Ovary (tissue), 7 donors: ENCODE measurements at regions not wholly inside any gene's neighbourhood (a gene's known extent, or its start where the extent isn't known, plus 50 kb on each side); places are given as distances from the start of the nearest gene placed in this dataset.

Source experiments
- DNase-seq, 5 donors: peaks; one replicate each; pipeline ENCODE4 v3.0.0-alpha.2; 2019 to 2020
- H3K27ac ChIP-seq, 2 donors: fragments of 200-600 bp; one replicate each; pipeline versions ENCODE4 v1.5.1 to v1.8.0; 2019 to 2022
- H3K27me3 ChIP-seq: fragments of 200-600 bp; one replicate; pipeline ENCODE4 v1.8.0; 2022
- H3K36me3 ChIP-seq: fragments of 200-600 bp; sonication (generic); one replicate; pipeline ENCODE4 v1.5.1; 2019
- H3K4me1 ChIP-seq: one replicate; pipeline ENCODE4 v1.8.1; 2013; ENCODE audit warnings: mild to moderate bottlenecking, moderate library complexity; ENCODE audit not compliant: insufficient read depth
- H3K4me3 ChIP-seq: fragments of 200-600 bp; sonication (generic); one replicate; pipeline ENCODE4 v1.5.1; 2017
- H3K9me3 ChIP-seq, 2 donors: fragments of 200-600 bp in 1 of 2; sonication (generic) in 1 of 2; one replicate each; pipeline versions ENCODE4 v1.5.1 to v1.8.1; 2013 to 2019; ENCODE audit warnings: mild to moderate bottlenecking in 1 of 2, moderate library complexity in 1 of 2
- CTCF ChIP-seq, 3 donors: fragments of 450-650 bp in 2 of 3; fragments of 200-600 bp in 1 of 3; IDR thresholded peaks; one replicate each; pipeline versions ENCODE4 v1.5.1 to v1.8.0; 2016 to 2022; ENCODE audit warnings: antibody characterized with exemption in 3 of 3, mild to moderate bottlenecking in 1 of 3
- EP300 ChIP-seq: sonication (generic); formaldehyde crosslinking; IDR thresholded peaks from one replicate; pipeline ENCODE4 v1.6.1; 2017; ENCODE audit warnings: antibody characterized with exemption
- POLR2A ChIP-seq: fragments of 450-650 bp; IDR thresholded peaks from one replicate; pipeline ENCODE4 v1.6.1; 2017; ENCODE audit warnings: antibody characterized with exemption, mild to moderate bottlenecking, moderate library complexity
- WGBS, 3 donors: extraction: QIAGEN DNeasy Blood & Tissue Kit in 1 of 3; methylation state at CpG; one replicate each; pipeline versions ENCODE4 v1.1.5 to v1.1.7; 2013 to 2017; 5-methylcytosine and 5-hydroxymethylcytosine counted together
- intact Hi-C, 4 donors: fragments of 100-400 bp; cut with DNase I; formaldehyde crosslinking; loops; one replicate each; pipeline versions ENCODE4 v1.11.0 to v1.15.1; 2022 to 2023
- donor health status: DM: no; HTN: no; CAD: no; lungs with moderate emphysema.
- donor health status: DM: no; HTN: no; CAD: no.
- donor health status: Bipolar disorder and iron deficiency.
- donor health status: DM: no; HTN: no; CAD: no.
- donor health status: DM: yes; HTN: yes; CAD: no.

- peak; percentile 51 to 80 (median 56) for DNase-seq
- no peaks in the 10 kb centered on the region for H3K9me3 ChIP-seq
- no peaks in the 10 kb centered on the region for H3K4me1 ChIP-seq
- no peaks in the 10 kb centered on the region for H3K27me3 ChIP-seq
- TF ChIP-seq POLR2A: no peak
- no peak for TF ChIP-seq EP300
- TF ChIP-seq CTCF (IDR thresholded peaks at IDR 0.05): peak; percentile 16 to 65 (median 34)
- H3K4me3 ChIP-seq: peak overlapping the region; percentile 33
- no peak overlapping the region for H3K27ac ChIP-seq
- 8 to 10% (median 9%) methylated on average over 49 to 54 of the region's 54 CpGs for WGBS, 3 donors
- intact Hi-C loops: no loop called here
- no peaks in the 10 kb centered on the region for H3K36me3 ChIP-seq
Measured at GRCh38 chr5:135191084-135191826, 157.2 kb upstream of the PITX1 start.

- intact Hi-C loops: no loop called here
- Histone ChIP-seq H3K4me1 (no peaks in the 10 kb centered on the region), H3K27ac (no peak overlapping the region), H3K4me3 (peak overlapping the region; percentile 33), H3K9me3 (no peaks in the 10 kb centered on the region), H3K36me3 (no peaks in the 10 kb centered on the region), H3K27me3 (no peaks in the 10 kb centered on the region)
- 71 to 76% (median 73%) methylated on average over 22 of the region's 22 CpGs for WGBS, 3 donors
- TF ChIP-seq POLR2A: no peak
- TF ChIP-seq EP300: no peak
- TF ChIP-seq CTCF (IDR thresholded peaks at IDR 0.05): no peak
- DNase-seq: no peak
Measured at GRCh38 chr5:135190416-135191083, 156.5 kb upstream of the PITX1 start.

DNA sequence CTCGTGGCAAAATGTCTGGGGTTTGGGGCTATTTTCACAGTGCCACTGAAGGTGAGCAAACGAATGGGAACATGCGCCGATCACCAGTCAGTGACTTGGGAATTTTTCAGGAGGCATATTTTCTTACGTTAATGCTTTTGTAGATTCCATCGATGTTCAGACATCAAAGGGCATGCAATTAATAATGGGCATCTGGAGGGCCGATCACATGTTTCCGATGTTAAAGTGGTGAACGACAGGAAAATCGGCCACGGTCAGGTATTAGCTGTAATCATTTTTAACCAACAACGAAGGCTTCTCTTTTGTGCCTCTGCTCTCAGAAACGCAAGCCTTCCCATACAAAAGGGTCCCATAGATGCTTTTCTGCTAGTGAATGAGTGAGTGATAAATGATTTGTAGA is 155.0 kb upstream of the PITX1 start:
- Histone ChIP-seq H3K27me3 (no peaks in the 10 kb centered on the region), H3K36me3 (no peaks in the 10 kb centered on the region), H3K4me1 (no peaks in the 10 kb centered on the region), H3K4me3 (no peak overlapping the region), H3K9me3 (no peaks in the 10 kb centered on the region), H3K27ac (no peak overlapping the region)
- TF ChIP-seq CTCF (IDR thresholded peaks at IDR 0.05): no peak
- no peak for TF ChIP-seq POLR2A
- no peak for TF ChIP-seq EP300
- no peak for DNase-seq
- intact Hi-C loops: no loop called here
- 86 to 87% (median 86%) methylated on average over 13 of the region's 13 CpGs for WGBS, 3 donors

GRCh38 chr5:135188233-135188914 is 154.3 kb upstream of the PITX1 start:
- no peak overlapping the region for H3K4me3 ChIP-seq
- no peak overlapping the region for H3K27ac ChIP-seq
- no peaks in the 10 kb centered on the region for H3K27me3 ChIP-seq
- 32 to 56% (median 42%) methylated on average over 4 of the region's 4 CpGs for WGBS, 3 donors
- no peaks in the 10 kb centered on the region for H3K4me1 ChIP-seq
- TF ChIP-seq EP300: no peak
- TF ChIP-seq CTCF (IDR thresholded peaks at IDR 0.05): no peak
- TF ChIP-seq POLR2A: no peak
- no peaks in the 10 kb centered on the region for H3K9me3 ChIP-seq
- intact Hi-C loops: no loop called here
- H3K36me3 ChIP-seq: no peaks in the 10 kb centered on the region
- DNase-seq: no peak
